ENCODE measurements at regions not wholly inside any gene's neighbourhood (a gene's known extent, or its start where the extent isn't known, plus 50 kb on each side); places are given as distances from the start of the nearest gene placed in this dataset.

GRCh38 chr11:91173701-91174100 is 950.9 kb upstream of the CHORDC1 start:
- intact Hi-C loops (cut with DNase I; ENCODE audit: low total_unique reads): no loop called here
- no peak overlapping the region for H3K4me3 ChIP-seq
- no peaks in the 10 kb centered on the region for H3K4me1 ChIP-seq
- H3K9me3 ChIP-seq: no peaks in the 10 kb centered on the region
- no peak overlapping the region for H3K27ac ChIP-seq
- TF ChIP-seq POLR2A (IDR thresholded peaks at IDR 0.05): no peak
- no peak for TF ChIP-seq CTCF (IDR thresholded peaks at IDR 0.05)
- H3K36me3 ChIP-seq: no peaks in the 10 kb centered on the region
- no peak for DNase-seq
- no peaks in the 10 kb centered on the region for H3K27me3 ChIP-seq

GRCh38 chr11:91170711-91171110 is 947.9 kb upstream of the CHORDC1 start:
- H3K27ac ChIP-seq: no peak overlapping the region
- no peak overlapping the region for H3K4me3 ChIP-seq
- TF ChIP-seq CTCF (IDR thresholded peaks at IDR 0.05) (no peak), POLR2A (IDR thresholded peaks at IDR 0.05) (no peak)
- H3K4me1 ChIP-seq: no peaks in the 10 kb centered on the region
- intact Hi-C loops (cut with DNase I; ENCODE audit: low total_unique reads): no loop called here
- H3K36me3 ChIP-seq: no peaks in the 10 kb centered on the region
- no peaks in the 10 kb centered on the region for H3K9me3 ChIP-seq
- no peak for DNase-seq
- no peaks in the 10 kb centered on the region for H3K27me3 ChIP-seq

- TF ChIP-seq POLR2A (IDR thresholded peaks at IDR 0.05) (no peak), CTCF (IDR thresholded peaks at IDR 0.05) (no peak)
- no peak for DNase-seq
- H3K4me3 ChIP-seq: no peak overlapping the region
- intact Hi-C loops (cut with DNase I; ENCODE audit: low total_unique reads): no loop called here
- H3K27me3 ChIP-seq: no peaks in the 10 kb centered on the region
- no peaks in the 10 kb centered on the region for H3K4me1 ChIP-seq
- H3K27ac ChIP-seq: no peak overlapping the region
- H3K9me3 ChIP-seq: no peaks in the 10 kb centered on the region
- no peaks in the 10 kb centered on the region for H3K36me3 ChIP-seq
Observed at GRCh38 chr11:91164452-91164822, 941.6 kb upstream of the CHORDC1 start.

GRCh38 chr11:91163619-91164451 is 941.0 kb upstream of the CHORDC1 start:
- Histone ChIP-seq H3K27ac (no peak overlapping the region), H3K4me3 (no peak overlapping the region), H3K9me3 (no peaks in the 10 kb centered on the region), H3K27me3 (no peaks in the 10 kb centered on the region), H3K36me3 (no peaks in the 10 kb centered on the region), H3K4me1 (no peaks in the 10 kb centered on the region)
- TF ChIP-seq POLR2A (IDR thresholded peaks at IDR 0.05) (no peak), CTCF (IDR thresholded peaks at IDR 0.05) (no peak)
- intact Hi-C loops (cut with DNase I; ENCODE audit: low total_unique reads): no loop called here
- no peak for DNase-seq

GRCh38 chr11:91160661-91161060 is 937.8 kb upstream of the CHORDC1 start:
- intact Hi-C loops (cut with DNase I; ENCODE audit: low total_unique reads): no loop called here
- Histone ChIP-seq H3K27me3 (no peaks in the 10 kb centered on the region), H3K27ac (no peak overlapping the region), H3K4me1 (no peaks in the 10 kb centered on the region), H3K9me3 (no peaks in the 10 kb centered on the region), H3K4me3 (no peak overlapping the region), H3K36me3 (no peaks in the 10 kb centered on the region)
- no peak for TF ChIP-seq POLR2A (IDR thresholded peaks at IDR 0.05)
- DNase-seq: no peak
